ENCODE measurements at regions not wholly inside any gene's neighbourhood (a gene's known extent, or its start where the extent isn't known, plus 50 kb on each side); places are given as distances from the start of the nearest gene placed in this dataset.
"Not testable (repeated sequence)": the region's sequence is repeated elsewhere in the genome, so short reads cannot be mapped to it uniquely, and the experiment has no call there.

GRCh38 chr4:116055857-116056827 lies 942.7 kb upstream of the NDST4 start:
- DNase-seq (ENCODE audit: low spot score) (no peak), FAIRE-seq (no peak)

- DNase-seq (ENCODE audit: low spot score) (no peak), FAIRE-seq (no peak)
Measured at GRCh38 chr4:116027311-116027710, 913.9 kb upstream of the NDST4 start.

- DNase-seq (ENCODE audit: low spot score) (no peak), FAIRE-seq (no peak)
Measured at GRCh38 chr4:116024954-116025708, 911.7 kb upstream of the NDST4 start.

- no peak for DNase-seq (ENCODE audit: low spot score)
- no peak for FAIRE-seq
Measured at GRCh38 chr4:116023049-116023448, 909.6 kb upstream of the NDST4 start.

- DNase-seq (ENCODE audit: low spot score) (no peak), FAIRE-seq (no peak)
Measured at GRCh38 chr4:116020141-116020722, 906.8 kb upstream of the NDST4 start.

GRCh38 chr4:116018831-116019230 lies 905.4 kb upstream of the NDST4 start:
- DNase-seq (ENCODE audit: low spot score) (no peak), FAIRE-seq (no peak)

- peak; percentile 20 for DNase-seq (ENCODE audit: low spot score)
- no peak for FAIRE-seq
Measured at GRCh38 chr4:116016201-116016600, 902.8 kb upstream of the NDST4 start.

- FAIRE-seq (no peak), DNase-seq (ENCODE audit: low spot score) (no peak)
Measured at GRCh38 chr4:116015549-116015948, 902.1 kb upstream of the NDST4 start.

GRCh38 chr4:116015062-116015461 lies 901.6 kb upstream of the NDST4 start:
- no peak for DNase-seq (ENCODE audit: low spot score)

GRCh38 chr4:116010923-116011322 lies 897.5 kb upstream of the NDST4 start:
- FAIRE-seq (no peak), DNase-seq (ENCODE audit: low spot score) (no peak)

More at GRCh38 chr4:116015062-116015461, 901.6 kb upstream of the NDST4 start:
- FAIRE-seq, result no peak

GRCh38 chr4:116005806-116006088 lies 892.3 kb upstream of the NDST4 start:
- DNase-seq (ENCODE audit: low spot score) (no peak), FAIRE-seq (no peak)

GRCh38 chr4:116005037-116005805 lies 891.8 kb upstream of the NDST4 start:
- DNase-seq (ENCODE audit: low spot score), result no peak
- no peak for FAIRE-seq

GRCh38 chr4:116001291-116001690 lies 887.9 kb upstream of the NDST4 start:
- DNase-seq (ENCODE audit: low spot score) (no peak), FAIRE-seq (no peak)

- FAIRE-seq (no peak), DNase-seq (ENCODE audit: low spot score) (no peak)
Measured at GRCh38 chr4:115986573-115986972, 873.2 kb upstream of the NDST4 start.

- not testable (repeated sequence) for FAIRE-seq
Measured at GRCh38 chr4:115975421-115976001, 862.1 kb upstream of the NDST4 start.

GRCh38 chr4:115973768-115974167 lies 860.3 kb upstream of the NDST4 start:
- FAIRE-seq (no peak), DNase-seq (ENCODE audit: low spot score) (no peak)

More at GRCh38 chr4:115975421-115976001, 862.1 kb upstream of the NDST4 start:
- DNase-seq (ENCODE audit: low spot score), result not testable (repeated sequence)

- DNase-seq (ENCODE audit: low spot score) (no peak), FAIRE-seq (no peak)
Measured at GRCh38 chr4:115972967-115973366, 859.5 kb upstream of the NDST4 start.

- FAIRE-seq, result no peak
- DNase-seq (ENCODE audit: low spot score), result no peak
Measured at GRCh38 chr4:115970859-115971258, 857.4 kb upstream of the NDST4 start.

- no peak for FAIRE-seq
Measured at GRCh38 chr4:115969756-115970155, 856.3 kb upstream of the NDST4 start.

GRCh38 chr4:115965588-115965987 lies 852.2 kb upstream of the NDST4 start:
- FAIRE-seq (no peak), DNase-seq (ENCODE audit: low spot score) (no peak)

More at GRCh38 chr4:115969756-115970155, 856.3 kb upstream of the NDST4 start:
- no peak for DNase-seq (ENCODE audit: low spot score)

Measured in urothelium cell line (cell line).